Peyer's patch (tissue), 4 donors: ENCODE measurements at regions not wholly inside any gene's neighbourhood (a gene's known extent, or its start where the extent isn't known, plus 50 kb on each side); places are given as distances from the start of the nearest gene placed in this dataset.

ENCODE experiments used
- DNase-seq, 3 donors: peaks; one replicate each; pipeline ENCODE4 v3.0.0-alpha.2; 2017 to 2019
- H3K27ac ChIP-seq, 4 donors: fragments of 200-600 bp; sonication (generic); one replicate each; pipeline ENCODE4 v1.5.1; 2016 to 2019
- H3K27me3 ChIP-seq, 2 donors: fragments of 200-600 bp; sonication (generic); one replicate each; pipeline ENCODE4 v1.5.1; 2019
- H3K36me3 ChIP-seq, 3 donors: fragments of 200-600 bp; sonication (generic); one replicate each; pipeline ENCODE4 v1.5.1; 2016 to 2019
- H3K4me1 ChIP-seq, 4 donors: fragments of 200-600 bp; sonication (generic); one replicate each; pipeline ENCODE4 v1.5.1; 2016 to 2019
- H3K4me3 ChIP-seq, 4 donors: fragments of 200-600 bp; sonication (generic); 1 replicate in 3 of 4; 2 replicates in 1 of 4; pipeline ENCODE4 v1.5.1; 2016 to 2019; ENCODE audit warnings: mild to moderate bottlenecking in 1 of 4
- H3K9me3 ChIP-seq, 4 donors: fragments of 200-600 bp; sonication (generic); one replicate each; pipeline ENCODE4 v1.5.1; 2016 to 2019; ENCODE audit warnings: mild to moderate bottlenecking in 1 of 4
- CTCF ChIP-seq, 6 experiments: fragments of 450-650 bp in 4 of 6; fragments of 200-600 bp in 2 of 6; sonication (generic) in 1 of 6; IDR thresholded peaks; one replicate each; pipeline ENCODE4 v1.5.1; 2017 to 2019; ENCODE audit warnings: antibody characterized with exemption in 6 of 6, mild to moderate bottlenecking in 3 of 6, moderate library complexity in 1 of 6
- POLR2A ChIP-seq, 2 donors: fragments of 450-650 bp; IDR thresholded peaks; one replicate each; pipeline ENCODE4 v1.5.1; 2017; ENCODE audit warnings: antibody characterized with exemption in 2 of 2, mild to moderate bottlenecking in 2 of 2, moderate library complexity in 2 of 2

- no peaks in the 10 kb centered on the region for H3K27me3 ChIP-seq
- H3K36me3 ChIP-seq = no peaks in the 10 kb centered on the region
- H3K4me3 ChIP-seq = no peak overlapping the region
- H3K9me3 ChIP-seq = no peaks in the 10 kb centered on the region
- no peak overlapping the region for H3K27ac ChIP-seq
- no peaks in the 10 kb centered on the region for H3K4me1 ChIP-seq
- TF ChIP-seq CTCF (IDR thresholded peaks at IDR 0.05) = no peak
- TF ChIP-seq POLR2A (IDR thresholded peaks at IDR 0.05) = no peak
- no peak for DNase-seq
These were observed 405.3 kb downstream of the TLR4 start for GRCh38 chr9:118109542-118109941.

GRCh38 chr9:118121361-118121760, 417.2 kb downstream of the TLR4 start:
- Histone ChIP-seq H3K4me3 (no peak overlapping the region), H3K36me3 (no peaks in the 10 kb centered on the region), H3K9me3 (no peaks in the 10 kb centered on the region), H3K27me3 (no peaks in the 10 kb centered on the region), H3K27ac (no peak overlapping the region), H3K4me1 (no peaks in the 10 kb centered on the region)
- DNase-seq = no peak
- TF ChIP-seq POLR2A (IDR thresholded peaks at IDR 0.05) = no peak
- no peak for TF ChIP-seq CTCF (IDR thresholded peaks at IDR 0.05)

GRCh38 chr9:118128313-118128712, 424.1 kb downstream of the TLR4 start:
- no peaks in the 10 kb centered on the region for H3K36me3 ChIP-seq
- H3K4me3 ChIP-seq = no peak overlapping the region
- no peak overlapping the region for H3K27ac ChIP-seq
- H3K9me3 ChIP-seq = no peaks in the 10 kb centered on the region
- H3K4me1 ChIP-seq = no peaks in the 10 kb centered on the region
- TF ChIP-seq CTCF (IDR thresholded peaks at IDR 0.05) (no peak), POLR2A (IDR thresholded peaks at IDR 0.05) (no peak)
- no peaks in the 10 kb centered on the region for H3K27me3 ChIP-seq
- DNase-seq = no peak

- TF ChIP-seq CTCF (IDR thresholded peaks at IDR 0.05) (no peak), POLR2A (IDR thresholded peaks at IDR 0.05) (no peak)
- no peaks in the 10 kb centered on the region for H3K36me3 ChIP-seq
- DNase-seq = no peak
- no peaks in the 10 kb centered on the region for H3K4me1 ChIP-seq
- H3K9me3 ChIP-seq = no peaks in the 10 kb centered on the region
- no peak overlapping the region for H3K4me3 ChIP-seq
- no peak overlapping the region for H3K27ac ChIP-seq
- no peaks in the 10 kb centered on the region for H3K27me3 ChIP-seq
These were observed 425.3 kb downstream of the TLR4 start for GRCh38 chr9:118129541-118129940.

- H3K27ac ChIP-seq = no peak overlapping the region
- no peak for DNase-seq
- TF ChIP-seq CTCF (IDR thresholded peaks at IDR 0.05) (no peak), POLR2A (IDR thresholded peaks at IDR 0.05) (no peak)
- no peaks in the 10 kb centered on the region for H3K9me3 ChIP-seq
- no peaks in the 10 kb centered on the region for H3K4me1 ChIP-seq
- no peaks in the 10 kb centered on the region for H3K36me3 ChIP-seq
- H3K4me3 ChIP-seq = no peak overlapping the region
- no peaks in the 10 kb centered on the region for H3K27me3 ChIP-seq
These were observed 444.8 kb downstream of the TLR4 start for GRCh38 chr9:118148990-118149389.

GRCh38 chr9:118156846-118157245, 452.6 kb downstream of the TLR4 start:
- no peaks in the 10 kb centered on the region for H3K27me3 ChIP-seq
- no peaks in the 10 kb centered on the region for H3K36me3 ChIP-seq
- no peak for DNase-seq
- no peaks in the 10 kb centered on the region for H3K4me1 ChIP-seq
- no peak for TF ChIP-seq POLR2A (IDR thresholded peaks at IDR 0.05)
- TF ChIP-seq CTCF (IDR thresholded peaks at IDR 0.05) = no peak
- no peak overlapping the region for H3K27ac ChIP-seq
- H3K4me3 ChIP-seq = no peak overlapping the region
- H3K9me3 ChIP-seq = no peaks in the 10 kb centered on the region
